Urinary bladder (tissue), 3 donors: ENCODE measurements at regions not wholly inside any gene's neighbourhood (a gene's known extent, or its start where the extent isn't known, plus 50 kb on each side); places are given as distances from the start of the nearest gene placed in this dataset.

Experiments used
- DNase-seq: peaks from one replicate; pipeline ENCODE4 v3.0.0-alpha.2; 2015; ENCODE audit errors: extremely low spot score
- H3K27ac ChIP-seq: one replicate; pipeline ENCODE4 v1.5.1; 2013; ENCODE audit warnings: low read depth, mild to moderate bottlenecking, moderate library complexity
- H3K36me3 ChIP-seq: one replicate; pipeline ENCODE4 v1.6.1; 2013; ENCODE audit warnings: mild to moderate bottlenecking, moderate library complexity; ENCODE audit not compliant: insufficient read depth
- H3K4me1 ChIP-seq: one replicate; pipeline ENCODE4 v1.6.1; 2013; ENCODE audit warnings: mild to moderate bottlenecking, moderate library complexity; ENCODE audit not compliant: insufficient read depth
- H3K4me3 ChIP-seq: one replicate; pipeline ENCODE4 v1.5.1; 2013; ENCODE audit warnings: low read depth, low read length
- WGBS: extraction: QIAGEN DNeasy Blood & Tissue Kit; methylation state at CpG from one replicate; pipeline ENCODE4 v1.1.7; 2013; 5-methylcytosine and 5-hydroxymethylcytosine counted together
- donor health status: healthy with polysubstance abuse.
- donor health status: healthy.

GRCh38 chr21:16194788-16195537 is 465.2 kb downstream of the USP25 start:
- WGBS, result 10% methylated on average over 9 of the region's 9 CpGs
- Histone ChIP-seq H3K36me3 (no peaks in the 10 kb centered on the region), H3K4me1 (no peaks in the 10 kb centered on the region), H3K4me3 (peak overlapping the region; percentile 40), H3K27ac (peak overlapping the region; percentile 50)
- no peak for DNase-seq

- Histone ChIP-seq H3K4me1 (no peaks in the 10 kb centered on the region), H3K4me3 (no peak overlapping the region), H3K27ac (no peak overlapping the region), H3K36me3 (no peaks in the 10 kb centered on the region)
- WGBS, result 12% methylated on average over 4 of the region's 4 CpGs
- peak; percentile 35 for DNase-seq
These were observed 465.7 kb downstream of the USP25 start for GRCh38 chr21:16195538-16195910.

GRCh38 chr21:16196001-16196400 is 466.2 kb downstream of the USP25 start:
- no peaks in the 10 kb centered on the region for H3K4me1 ChIP-seq
- 28% methylated on average over 2 of the region's 2 CpGs for WGBS
- DNase-seq, result no peak
- no peak overlapping the region for H3K27ac ChIP-seq
- H3K36me3 ChIP-seq, result no peaks in the 10 kb centered on the region
- H3K4me3 ChIP-seq, result no peak overlapping the region

- DNase-seq, result no peak
- WGBS, result 82% methylated on average over 3 of the region's 3 CpGs
- no peaks in the 10 kb centered on the region for H3K36me3 ChIP-seq
- H3K4me1 ChIP-seq, result no peaks in the 10 kb centered on the region
- no peak overlapping the region for H3K4me3 ChIP-seq
- H3K27ac ChIP-seq, result no peak overlapping the region
These were observed 468.8 kb downstream of the USP25 start for GRCh38 chr21:16198546-16198945.

GRCh38 chr21:16199539-16199938 is 469.8 kb downstream of the USP25 start:
- no peak overlapping the region for H3K27ac ChIP-seq
- 0% methylated on average over 1 of the region's 1 CpG for WGBS

GRCh38 chr21:16201718-16202117 is 471.9 kb downstream of the USP25 start:
- Histone ChIP-seq H3K36me3 (no peaks in the 10 kb centered on the region), H3K4me1 (no peaks in the 10 kb centered on the region), H3K27ac (no peak overlapping the region), H3K4me3 (no peak overlapping the region)
- WGBS, result 99% methylated on average over 1 of the region's 1 CpG
- no peak for DNase-seq

More at GRCh38 chr21:16199539-16199938, 469.8 kb downstream of the USP25 start:
- Histone ChIP-seq H3K36me3 (no peaks in the 10 kb centered on the region), H3K4me1 (no peaks in the 10 kb centered on the region), H3K4me3 (no peak overlapping the region)
- no peak for DNase-seq

- no peaks in the 10 kb centered on the region for H3K36me3 ChIP-seq
- H3K27ac ChIP-seq, result no peak overlapping the region
- 74% methylated on average over 3 of the region's 3 CpGs for WGBS
- H3K4me1 ChIP-seq, result no peaks in the 10 kb centered on the region
- H3K4me3 ChIP-seq, result no peak overlapping the region
- DNase-seq, result no peak
These were observed 475.7 kb downstream of the USP25 start for GRCh38 chr21:16205527-16205926.

- Histone ChIP-seq H3K4me3 (no peak overlapping the region), H3K36me3 (no peaks in the 10 kb centered on the region), H3K4me1 (no peaks in the 10 kb centered on the region), H3K27ac (peak overlapping the region; percentile 38)
- 22% methylated on average over 7 of the region's 7 CpGs for WGBS
- peak; percentile 37 for DNase-seq
These were observed 481.8 kb downstream of the USP25 start for GRCh38 chr21:16211339-16212303.

- H3K27ac ChIP-seq, result no peak overlapping the region
- no peak for DNase-seq
- H3K4me1 ChIP-seq, result no peaks in the 10 kb centered on the region
- 90% methylated on average over 3 of the region's 3 CpGs for WGBS
- H3K36me3 ChIP-seq, result no peaks in the 10 kb centered on the region
- no peak overlapping the region for H3K4me3 ChIP-seq
These were observed 483.7 kb downstream of the USP25 start for GRCh38 chr21:16213518-16213917.

- Histone ChIP-seq H3K4me1 (no peaks in the 10 kb centered on the region), H3K27ac (no peak overlapping the region), H3K36me3 (no peaks in the 10 kb centered on the region), H3K4me3 (no peak overlapping the region)
- WGBS, result 90% methylated on average over 2 of the region's 2 CpGs
- DNase-seq, result no peak
These were observed 485.4 kb downstream of the USP25 start for GRCh38 chr21:16215193-16215592.

- Histone ChIP-seq H3K27ac (no peak overlapping the region), H3K36me3 (no peaks in the 10 kb centered on the region), H3K4me1 (no peaks in the 10 kb centered on the region), H3K4me3 (no peak overlapping the region)
- 17% methylated on average over 2 of the region's 2 CpGs for WGBS
- DNase-seq, result no peak
These were observed 485.9 kb downstream of the USP25 start for GRCh38 chr21:16215663-16216183.

- Histone ChIP-seq H3K4me3 (no peak overlapping the region), H3K27ac (no peak overlapping the region), H3K36me3 (no peaks in the 10 kb centered on the region), H3K4me1 (no peaks in the 10 kb centered on the region)
- WGBS, result 38% methylated on average over 3 of the region's 3 CpGs
- DNase-seq, result no peak
These were observed 486.6 kb downstream of the USP25 start for GRCh38 chr21:16216288-16216962.

- no peak overlapping the region for H3K4me3 ChIP-seq
- H3K4me1 ChIP-seq, result no peaks in the 10 kb centered on the region
- H3K27ac ChIP-seq, result no peak overlapping the region
- H3K36me3 ChIP-seq, result no peaks in the 10 kb centered on the region
- 96% methylated on average over 4 of the region's 4 CpGs for WGBS
- no peak for DNase-seq
These were observed 489.0 kb downstream of the USP25 start for GRCh38 chr21:16218682-16219343.
